Lower leg skin (tissue), 3 donors: ENCODE measurements at regions not wholly inside any gene's neighbourhood (a gene's known extent, or its start where the extent isn't known, plus 50 kb on each side); places are given as distances from the start of the nearest gene placed in this dataset.

Source experiments
- POLR2A ChIP-seq, 2 donors: fragments of 450-650 bp; IDR thresholded peaks; one replicate each; pipeline ENCODE4 v1.6.1; 2016 to 2017; ENCODE audit warnings: antibody characterized with exemption in 2 of 2, mild to moderate bottlenecking in 1 of 2, moderate library complexity in 1 of 2
- TF ChIP-seq, protein P1 (sequence below), 3 donors: fragments of 450-650 bp; IDR thresholded peaks; one replicate each; pipeline ENCODE4 v1.5.1; 2016; ENCODE audit warnings: antibody characterized with exemption in 3 of 3, mild to moderate bottlenecking in 3 of 3, moderate library complexity in 2 of 3

DNA sequence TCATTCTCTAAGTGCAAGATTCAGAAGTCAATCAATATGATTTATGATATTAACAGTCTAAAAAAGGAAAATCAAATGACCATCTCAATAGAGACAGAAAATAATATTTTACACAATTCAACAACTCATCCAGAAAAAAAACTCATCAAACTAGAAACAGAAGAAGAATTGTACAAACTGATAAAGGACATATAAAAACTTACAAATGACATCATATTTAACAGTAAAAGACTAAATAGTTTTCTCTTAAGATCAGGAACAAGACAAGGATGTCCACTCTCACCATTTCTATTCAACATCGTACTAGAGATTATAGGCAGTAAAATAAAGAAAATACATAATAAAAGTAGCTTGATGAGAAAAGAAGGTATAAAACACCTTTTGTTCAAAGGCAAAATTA, 527.3 kb downstream of the DACH1 start:
- TF ChIP-seq, protein P1, sequence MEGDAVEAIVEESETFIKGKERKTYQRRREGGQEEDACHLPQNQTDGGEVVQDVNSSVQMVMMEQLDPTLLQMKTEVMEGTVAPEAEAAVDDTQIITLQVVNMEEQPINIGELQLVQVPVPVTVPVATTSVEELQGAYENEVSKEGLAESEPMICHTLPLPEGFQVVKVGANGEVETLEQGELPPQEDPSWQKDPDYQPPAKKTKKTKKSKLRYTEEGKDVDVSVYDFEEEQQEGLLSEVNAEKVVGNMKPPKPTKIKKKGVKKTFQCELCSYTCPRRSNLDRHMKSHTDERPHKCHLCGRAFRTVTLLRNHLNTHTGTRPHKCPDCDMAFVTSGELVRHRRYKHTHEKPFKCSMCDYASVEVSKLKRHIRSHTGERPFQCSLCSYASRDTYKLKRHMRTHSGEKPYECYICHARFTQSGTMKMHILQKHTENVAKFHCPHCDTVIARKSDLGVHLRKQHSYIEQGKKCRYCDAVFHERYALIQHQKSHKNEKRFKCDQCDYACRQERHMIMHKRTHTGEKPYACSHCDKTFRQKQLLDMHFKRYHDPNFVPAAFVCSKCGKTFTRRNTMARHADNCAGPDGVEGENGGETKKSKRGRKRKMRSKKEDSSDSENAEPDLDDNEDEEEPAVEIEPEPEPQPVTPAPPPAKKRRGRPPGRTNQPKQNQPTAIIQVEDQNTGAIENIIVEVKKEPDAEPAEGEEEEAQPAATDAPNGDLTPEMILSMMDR (IDR thresholded peaks at IDR 0.05): no peak
- no peak for TF ChIP-seq POLR2A (IDR thresholded peaks at IDR 0.05)
